HCT116 (cell line): ENCODE measurements at regions not wholly inside any gene's neighbourhood (a gene's known extent, or its start where the extent isn't known, plus 50 kb on each side); places are given as distances from the start of the nearest gene placed in this dataset.

Experiments used
- CTCF ChIP-seq, 3 experiments: fragments of 200-600 bp in 1 of 3; sonication (generic) in 1 of 3; IDR thresholded peaks in 2 of 3; conservative IDR thresholded peaks in 1 of 3; 2 replicates each; pipeline ENCODE4 v1.5.1; 2012 to 2017; ENCODE audit warnings: low read depth in 2 of 3, low read length in 2 of 3, antibody characterized with exemption in 1 of 3, borderline replicate concordance in 1 of 3, control low read depth in 1 of 3, mild to moderate bottlenecking in 1 of 3, mixed read lengths in 1 of 3, mixed run types in 1 of 3, moderate library complexity in 1 of 3; ENCODE audit not compliant: insufficient read depth in 1 of 3
- EZH2 ChIP-seq: fragments of 200-600 bp; sonication (generic); IDR thresholded peaks from 2 replicates; pipeline ENCODE4 v1.6.1; 2017; ENCODE audit warnings: antibody characterized with exemption, mixed run types
- POLR2A ChIP-seq: IDR thresholded peaks from 2 replicates; pipeline ENCODE4 v1.7.0; 2011; ENCODE audit warnings: borderline replicate concordance; ENCODE audit not compliant: insufficient read depth, insufficient read length; ENCODE audit errors: extremely low read depth
- POLR2AphosphoS5 ChIP-seq: IDR thresholded peaks from 2 replicates; pipeline ENCODE4 v1.6.1; 2011; ENCODE audit warnings: mild to moderate bottlenecking, low read depth, low read length, moderate library complexity
- ZBTB33 ChIP-seq: IDR thresholded peaks from 2 replicates; pipeline ENCODE4 v1.6.1; 2011; ENCODE audit warnings: mild to moderate bottlenecking, low read length, moderate library complexity; ENCODE audit not compliant: insufficient replicate concordance; ENCODE audit errors: extremely low read depth
- TF ChIP-seq, protein P1 (sequence below): IDR thresholded peaks from 2 replicates; pipeline ENCODE4 v1.6.1; 2012

- TF ChIP-seq CTCF (IDR thresholded peaks at IDR 0.05 in 2 of 3, conservative IDR thresholded peaks at IDR 0.05 in 1 of 3; ENCODE audit: borderline replicate concordance in 1 of 3, insufficient read depth in 1 of 3, low read depth in 2 of 3, low read length in 2 of 3): no peak
- TF ChIP-seq POLR2A: no peak
- TF ChIP-seq POLR2AphosphoS5: no peak
- no peak for TF ChIP-seq EZH2
- no peak for TF ChIP-seq ZBTB33
- TF ChIP-seq, protein P1, sequence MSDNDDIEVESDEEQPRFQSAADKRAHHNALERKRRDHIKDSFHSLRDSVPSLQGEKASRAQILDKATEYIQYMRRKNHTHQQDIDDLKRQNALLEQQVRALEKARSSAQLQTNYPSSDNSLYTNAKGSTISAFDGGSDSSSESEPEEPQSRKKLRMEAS: no peak
Observed at GRCh38 chr15:25587616-25588340, 149.0 kb upstream of the UBE3A start.
